ENCODE measurements at regions not wholly inside any gene's neighbourhood (a gene's known extent, or its start where the extent isn't known, plus 50 kb on each side); places are given as distances from the start of the nearest gene placed in this dataset.

DNA sequence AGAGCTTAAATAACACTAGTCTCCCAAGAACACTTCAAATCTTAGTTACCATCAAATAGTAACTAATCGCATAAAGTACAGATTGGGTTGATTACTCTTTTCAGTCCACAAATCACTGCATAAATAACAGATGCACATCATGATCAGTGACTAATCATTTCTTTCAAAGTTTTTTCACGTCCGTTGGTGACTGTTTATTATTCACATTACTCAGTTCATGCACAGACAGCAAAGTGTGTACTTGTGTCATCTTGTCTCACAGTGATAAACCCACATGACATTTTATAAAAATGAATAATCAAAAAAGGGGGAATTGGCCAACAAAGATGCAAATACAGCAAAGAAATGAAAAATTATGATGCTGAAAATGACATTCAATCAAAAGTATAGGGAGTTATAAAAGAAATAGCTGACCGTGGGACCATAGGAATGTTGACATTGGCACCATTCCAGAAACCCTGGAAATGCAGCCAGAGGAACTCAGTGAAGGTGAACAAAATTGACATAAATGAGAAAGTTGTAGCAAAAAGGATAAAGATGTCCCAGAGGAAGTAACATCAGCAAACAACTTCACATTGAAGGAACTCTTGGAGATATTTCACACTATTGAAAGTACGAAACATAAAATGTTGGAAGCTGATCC, 161.5 kb downstream of the SOX3 start:
- Mint-ChIP-seq H3K36me3 (ENCODE audit: unreplicated experiment) (no peaks in the 10 kb centered on the region), H3K9me3 (ENCODE audit: unreplicated experiment) (no peaks in the 10 kb centered on the region), H3K27me3 (ENCODE audit: unreplicated experiment) (no peaks in the 10 kb centered on the region), H3K4me3 (ENCODE audit: unreplicated experiment) (no peak overlapping the region), H3K4me1 (ENCODE audit: low read depth, unreplicated experiment) (no peaks in the 10 kb centered on the region), H3K27ac (ENCODE audit: unreplicated experiment) (no peak overlapping the region)
- no peak for DNase-seq
- TF ChIP-seq, protein P1, sequence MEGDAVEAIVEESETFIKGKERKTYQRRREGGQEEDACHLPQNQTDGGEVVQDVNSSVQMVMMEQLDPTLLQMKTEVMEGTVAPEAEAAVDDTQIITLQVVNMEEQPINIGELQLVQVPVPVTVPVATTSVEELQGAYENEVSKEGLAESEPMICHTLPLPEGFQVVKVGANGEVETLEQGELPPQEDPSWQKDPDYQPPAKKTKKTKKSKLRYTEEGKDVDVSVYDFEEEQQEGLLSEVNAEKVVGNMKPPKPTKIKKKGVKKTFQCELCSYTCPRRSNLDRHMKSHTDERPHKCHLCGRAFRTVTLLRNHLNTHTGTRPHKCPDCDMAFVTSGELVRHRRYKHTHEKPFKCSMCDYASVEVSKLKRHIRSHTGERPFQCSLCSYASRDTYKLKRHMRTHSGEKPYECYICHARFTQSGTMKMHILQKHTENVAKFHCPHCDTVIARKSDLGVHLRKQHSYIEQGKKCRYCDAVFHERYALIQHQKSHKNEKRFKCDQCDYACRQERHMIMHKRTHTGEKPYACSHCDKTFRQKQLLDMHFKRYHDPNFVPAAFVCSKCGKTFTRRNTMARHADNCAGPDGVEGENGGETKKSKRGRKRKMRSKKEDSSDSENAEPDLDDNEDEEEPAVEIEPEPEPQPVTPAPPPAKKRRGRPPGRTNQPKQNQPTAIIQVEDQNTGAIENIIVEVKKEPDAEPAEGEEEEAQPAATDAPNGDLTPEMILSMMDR (IDR thresholded peaks at IDR 0.05; ENCODE audit: partially characterized antibody, unreplicated experiment), result no peak

DNA sequence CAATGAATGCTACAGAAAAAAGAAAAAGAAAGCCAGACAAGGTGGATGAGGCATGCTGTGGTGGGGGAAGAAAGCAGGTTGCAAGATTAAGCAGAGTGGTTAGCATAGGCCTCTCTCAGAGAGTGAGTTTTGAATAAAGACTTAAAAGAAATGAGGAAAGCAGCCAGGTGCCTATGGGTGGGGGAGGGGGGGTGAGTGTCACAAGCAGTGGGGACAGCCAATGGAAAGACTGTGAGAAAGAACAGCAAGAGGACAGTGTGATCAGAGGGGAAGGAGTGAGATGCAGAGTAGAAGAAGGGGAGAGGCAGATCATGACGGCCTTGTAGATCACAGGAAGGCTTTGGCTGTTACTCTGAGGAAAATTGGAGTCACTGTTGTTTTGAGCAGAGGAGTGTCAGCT, 162.5 kb downstream of the SOX3 start:
- H3K36me3 Mint-ChIP-seq (ENCODE audit: unreplicated experiment), result no peaks in the 10 kb centered on the region
- TF ChIP-seq, protein P1 (IDR thresholded peaks at IDR 0.05; ENCODE audit: partially characterized antibody, unreplicated experiment), result no peak
- no peaks in the 10 kb centered on the region for H3K9me3 Mint-ChIP-seq (ENCODE audit: unreplicated experiment)
- DNase-seq, result no peak
- H3K27me3 Mint-ChIP-seq (ENCODE audit: unreplicated experiment), result no peaks in the 10 kb centered on the region
- H3K27ac Mint-ChIP-seq (ENCODE audit: unreplicated experiment), result no peak overlapping the region
- no peaks in the 10 kb centered on the region for H3K4me1 Mint-ChIP-seq (ENCODE audit: low read depth, unreplicated experiment)
- no peak overlapping the region for H3K4me3 Mint-ChIP-seq (ENCODE audit: unreplicated experiment)

DNA sequence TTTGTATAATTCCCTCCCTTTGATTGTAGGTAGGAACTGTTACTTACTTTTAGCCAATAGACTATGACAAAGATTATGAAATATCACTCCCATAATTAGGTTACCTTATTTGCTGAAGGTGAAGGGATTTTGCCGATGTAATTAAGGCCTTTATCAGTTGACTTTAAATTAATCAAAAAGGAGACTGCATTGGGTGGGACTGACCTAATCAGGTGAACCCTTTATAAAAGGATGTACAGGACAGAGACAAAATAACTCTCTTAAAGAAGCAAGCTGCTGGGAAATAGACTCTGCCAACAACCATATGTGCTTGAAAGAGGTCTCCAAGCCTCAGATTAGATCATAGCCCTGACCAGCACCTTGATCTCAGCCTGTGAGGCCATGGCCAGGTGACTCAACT, 167.6 kb downstream of the SOX3 start:
- H3K4me3 Mint-ChIP-seq (ENCODE audit: unreplicated experiment), result no peak overlapping the region
- H3K4me1 Mint-ChIP-seq (ENCODE audit: low read depth, unreplicated experiment), result no peaks in the 10 kb centered on the region
- H3K27ac Mint-ChIP-seq (ENCODE audit: unreplicated experiment), result no peak overlapping the region
- no peak for DNase-seq
- H3K9me3 Mint-ChIP-seq (ENCODE audit: unreplicated experiment), result no peaks in the 10 kb centered on the region
- H3K36me3 Mint-ChIP-seq (ENCODE audit: unreplicated experiment), result no peaks in the 10 kb centered on the region
- TF ChIP-seq, protein P1 (IDR thresholded peaks at IDR 0.05; ENCODE audit: partially characterized antibody, unreplicated experiment), result no peak
- H3K27me3 Mint-ChIP-seq (ENCODE audit: unreplicated experiment), result no peaks in the 10 kb centered on the region

GRCh38 chrX:140318296-140318695, 186.6 kb downstream of the SOX3 start:
- Mint-ChIP-seq H3K27me3 (ENCODE audit: unreplicated experiment) (no peaks in the 10 kb centered on the region), H3K27ac (ENCODE audit: unreplicated experiment) (no peak overlapping the region), H3K9me3 (ENCODE audit: unreplicated experiment) (no peaks in the 10 kb centered on the region), H3K4me3 (ENCODE audit: unreplicated experiment) (no peak overlapping the region), H3K36me3 (ENCODE audit: unreplicated experiment) (no peaks in the 10 kb centered on the region), H3K4me1 (ENCODE audit: low read depth, unreplicated experiment) (no peaks in the 10 kb centered on the region)
- DNase-seq, result no peak
- TF ChIP-seq, protein P1 (IDR thresholded peaks at IDR 0.05; ENCODE audit: partially characterized antibody, unreplicated experiment), result no peak

GRCh38 chrX:140317462-140317861, 187.4 kb downstream of the SOX3 start:
- Mint-ChIP-seq H3K4me1 (ENCODE audit: low read depth, unreplicated experiment) (no peaks in the 10 kb centered on the region), H3K4me3 (ENCODE audit: unreplicated experiment) (no peak overlapping the region), H3K36me3 (ENCODE audit: unreplicated experiment) (no peaks in the 10 kb centered on the region), H3K27ac (ENCODE audit: unreplicated experiment) (no peak overlapping the region), H3K9me3 (ENCODE audit: unreplicated experiment) (no peaks in the 10 kb centered on the region), H3K27me3 (ENCODE audit: unreplicated experiment) (no peaks in the 10 kb centered on the region)
- no peak for DNase-seq
- TF ChIP-seq, protein P1 (IDR thresholded peaks at IDR 0.05; ENCODE audit: partially characterized antibody, unreplicated experiment), result no peak

All from glutamatergic neuron (in vitro differentiated cells).